Panc1 (cell line): ENCODE measurements at regions not wholly inside any gene's neighbourhood (a gene's known extent, or its start where the extent isn't known, plus 50 kb on each side); places are given as distances from the start of the nearest gene placed in this dataset.

Experiments used
- ATAC-seq: fragments of 200-7000 bp; cut with Tn5 transposase; 2 replicates; pipeline ENCODE4 v1.9.1; 2020; ENCODE audit warnings: mild to moderate bottlenecking, moderate library complexity
- BruUV-seq: library from RNA; stranded (reverse); fragments of 400-500 nt; replicated peaks from 2 replicates; lab custom pipeline; 2021; lab: Mats Ljungman, UMichigan
- CTCF ChIA-PET: fragments of 300-600 bp; sonication (Branson Sonifier 250); formaldehyde crosslinking; loops from one replicate; lab custom pipeline; 2022; ENCODE audit warnings: antibody characterized with exemption; lab: Charles Lee
- POLR2A ChIA-PET: fragments of 300-600 bp; sonication (Branson Sonifier 250); formaldehyde crosslinking; loops from one replicate; lab custom pipeline; 2022; ENCODE audit warnings: antibody characterized with exemption; lab: Charles Lee
- DNase-seq: peaks from one replicate; pipeline ENCODE4 v3.0.0-alpha.2; 2010; ENCODE audit warnings: low read depth, low spot score
- H3K27ac ChIP-seq: 2 replicates; pipeline ENCODE4 v1.5.1; 2011; ENCODE audit warnings: mild to moderate bottlenecking, low read length, inconsistent platforms
- H3K27me3 ChIP-seq: fragments of 200-500 bp; sonication (Bioruptor generic); 2 replicates; pipeline ENCODE4 v1.6.0; 2014; ENCODE audit warnings: low read length, inconsistent platforms; ENCODE audit not compliant: control insufficient read depth, insufficient read depth
- H3K36me3 ChIP-seq: fragments of 200-500 bp; sonication (Bioruptor generic); 2 replicates; pipeline ENCODE4 v1.5.1; 2014; ENCODE audit warnings: inconsistent platforms, mild to moderate bottlenecking, low read length, moderate library complexity; ENCODE audit not compliant: control insufficient read depth, insufficient read depth
- H3K4me1 ChIP-seq: 2 replicates; pipeline ENCODE4 v1.5.1; 2011; ENCODE audit warnings: inconsistent platforms, mild to moderate bottlenecking, low read length, moderate library complexity; ENCODE audit not compliant: control insufficient read depth, insufficient read depth
- H3K4me3 ChIP-seq, 2 experiments: 2 replicates each; pipeline ENCODE4 v1.5.1; 2011 to 2012; ENCODE audit warnings: low read depth in 2 of 2, low read length in 2 of 2, mild to moderate bottlenecking in 2 of 2, inconsistent platforms in 1 of 2, moderate library complexity in 1 of 2
- H3K9me3 ChIP-seq: fragments of 200-500 bp; sonication (Bioruptor generic); 2 replicates; pipeline ENCODE4 v1.5.1; 2014; ENCODE audit warnings: low read depth, mild to moderate bottlenecking, inconsistent platforms, low read length, moderate library complexity; ENCODE audit not compliant: control insufficient read depth, insufficient read depth
- POLR2AphosphoS5 ChIP-seq: IDR thresholded peaks from 2 replicates; pipeline ENCODE4 v1.6.1; 2012; ENCODE audit warnings: mild to moderate bottlenecking, low read depth, low read length, moderate library complexity
- REST ChIP-seq, 2 experiments: IDR thresholded peaks; 2 replicates each; pipeline ENCODE4 v1.6.1; 2011 to 2012; ENCODE audit warnings: low read depth in 2 of 2, control low read depth in 1 of 2, low read length in 1 of 2, mild to moderate bottlenecking in 1 of 2, moderate library complexity in 1 of 2; ENCODE audit not compliant: insufficient read depth in 1 of 2
- SIN3A ChIP-seq: IDR thresholded peaks from 2 replicates; pipeline ENCODE4 v1.6.1; 2012; ENCODE audit warnings: low read depth, mild to moderate bottlenecking, low read length, moderate library complexity, borderline replicate concordance; ENCODE audit not compliant: insufficient read depth
- TCF7L2 ChIP-seq: IDR thresholded peaks from 2 replicates; pipeline ENCODE4 v1.6.1; 2011; ENCODE audit warnings: mild to moderate bottlenecking, low read depth, low read length, inconsistent platforms
- in situ Hi-C: cut with HindIII; loops from 2 replicates; pipeline ENCODE4 v1.10.0; 2016; ENCODE audit warnings: low sequenced_read_pairs, low pct_unique_long_range_greater_than_20kb
- intact Hi-C: fragments of 100-400 bp; cut with micrococcal nuclease; formaldehyde crosslinking; loops from one replicate; pipeline ENCODE4 v1.10.0; 2022; ENCODE audit not compliant: unreplicated experiment
- TF ChIP-seq, protein P1 (sequence below): fragments of 450-650 bp; IDR thresholded peaks from 2 replicates; pipeline ENCODE4 v1.5.1; 2017; ENCODE audit warnings: mild to moderate bottlenecking

- Histone ChIP-seq H3K36me3 (no peaks in the 10 kb centered on the region), H3K4me3 (no peak overlapping the region), H3K27ac (no peak overlapping the region), H3K27me3 (no peaks in the 10 kb centered on the region), H3K4me1 (no peaks in the 10 kb centered on the region), H3K9me3 (no peaks in the 10 kb centered on the region; the same call in 1 of the 2 replicates)
- TF ChIP-seq, protein P1, sequence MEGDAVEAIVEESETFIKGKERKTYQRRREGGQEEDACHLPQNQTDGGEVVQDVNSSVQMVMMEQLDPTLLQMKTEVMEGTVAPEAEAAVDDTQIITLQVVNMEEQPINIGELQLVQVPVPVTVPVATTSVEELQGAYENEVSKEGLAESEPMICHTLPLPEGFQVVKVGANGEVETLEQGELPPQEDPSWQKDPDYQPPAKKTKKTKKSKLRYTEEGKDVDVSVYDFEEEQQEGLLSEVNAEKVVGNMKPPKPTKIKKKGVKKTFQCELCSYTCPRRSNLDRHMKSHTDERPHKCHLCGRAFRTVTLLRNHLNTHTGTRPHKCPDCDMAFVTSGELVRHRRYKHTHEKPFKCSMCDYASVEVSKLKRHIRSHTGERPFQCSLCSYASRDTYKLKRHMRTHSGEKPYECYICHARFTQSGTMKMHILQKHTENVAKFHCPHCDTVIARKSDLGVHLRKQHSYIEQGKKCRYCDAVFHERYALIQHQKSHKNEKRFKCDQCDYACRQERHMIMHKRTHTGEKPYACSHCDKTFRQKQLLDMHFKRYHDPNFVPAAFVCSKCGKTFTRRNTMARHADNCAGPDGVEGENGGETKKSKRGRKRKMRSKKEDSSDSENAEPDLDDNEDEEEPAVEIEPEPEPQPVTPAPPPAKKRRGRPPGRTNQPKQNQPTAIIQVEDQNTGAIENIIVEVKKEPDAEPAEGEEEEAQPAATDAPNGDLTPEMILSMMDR = no peak
- TF ChIP-seq SIN3A = no peak
- no peak for TF ChIP-seq REST (IDR thresholded peaks at IDR 0.05; ENCODE audit: insufficient read depth in 1 of 2, low read depth in 2 of 2, low read length in 1 of 2)
- no peak for TF ChIP-seq POLR2AphosphoS5
- no peak for TF ChIP-seq TCF7L2
- no TSS peak for BruUV-seq
- intact Hi-C loops = no loop called here
- no peak for DNase-seq
- no peak for ATAC-seq
- ChIA-PET POLR2A (no interaction called here), CTCF (no interaction called here)
- in situ Hi-C loops = no loop called here
Observed at GRCh38 chr7:41182782-41183181, 520.1 kb downstream of the INHBA start.

DNA sequence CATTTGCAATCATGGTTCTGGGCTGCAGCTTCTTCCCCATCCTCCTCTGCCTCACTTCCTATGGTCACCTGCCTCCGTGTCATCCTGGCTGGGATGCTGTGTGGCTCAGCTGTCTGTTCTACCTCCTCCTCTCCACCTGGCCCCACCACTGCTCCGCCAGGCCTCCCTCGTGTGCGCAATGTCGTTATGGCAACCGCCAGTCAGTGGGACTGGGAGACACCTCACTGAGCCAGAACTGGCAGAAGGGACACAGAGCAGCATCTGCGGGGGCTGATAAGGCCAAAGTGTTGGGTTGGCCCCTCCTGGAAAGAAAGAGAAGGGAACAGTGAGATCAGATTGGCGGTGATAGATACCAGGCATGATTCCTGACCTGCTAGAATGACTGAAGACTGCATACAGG is 527.5 kb downstream of the INHBA start:
- no peak overlapping the region for H3K4me3 ChIP-seq
- no peaks in the 10 kb centered on the region for H3K4me1 ChIP-seq
- no peak for DNase-seq
- H3K36me3 ChIP-seq = no peaks in the 10 kb centered on the region
- no peaks in the 10 kb centered on the region for H3K27me3 ChIP-seq
- no peak for TF ChIP-seq REST (IDR thresholded peaks at IDR 0.05; ENCODE audit: insufficient read depth in 1 of 2, low read depth in 2 of 2, low read length in 1 of 2)
- no peak for TF ChIP-seq POLR2AphosphoS5
- TF ChIP-seq, protein P1 = no peak
- no peak for TF ChIP-seq TCF7L2
- TF ChIP-seq SIN3A = no peak
- CTCF ChIA-PET = no interaction called here
- POLR2A ChIA-PET = no interaction called here
- no TSS peak for BruUV-seq
- H3K27ac ChIP-seq = no peak overlapping the region
- no peaks in the 10 kb centered on the region for H3K9me3 ChIP-seq
- intact Hi-C loops = no loop called here
- no peak for ATAC-seq
- in situ Hi-C loops = no loop called here
